Activated T-helper 1 cell treated with anti-CD3 and anti-CD28 coated beads, Interleukin-12 subunit alpha, Interleukin-12 subunit beta, Interleukin-2, Interleukin-4 antibody, amounts not matched to agents 30 ng/mL and 10 ng/mL and 1 ng/mL, durations not matched to agents 14 hours and 24 hours and 36 hours (primary cell): ENCODE measurements at regions not wholly inside any gene's neighbourhood (a gene's known extent, or its start where the extent isn't known, plus 50 kb on each side); places are given as distances from the start of the nearest gene placed in this dataset.

Source experiments
- DNase-seq: peaks from one replicate; pipeline ENCODE4 v3.0.0; 2021; ENCODE audit warnings: low spot score
- H3K27ac Mint-ChIP-seq: one replicate; pipeline ENCODE4 v1.8.0; 2021; ENCODE audit warnings: mild to moderate bottlenecking, mixed read lengths
- H3K27me3 Mint-ChIP-seq: one replicate; pipeline ENCODE4 v1.8.0; 2022; ENCODE audit warnings: mild to moderate bottlenecking, moderate library complexity, mixed read lengths; ENCODE audit not compliant: insufficient read depth
- H3K36me3 Mint-ChIP-seq: one replicate; pipeline ENCODE4 v1.8.0; 2021; ENCODE audit warnings: low read depth, mixed read lengths
- H3K4me1 Mint-ChIP-seq: one replicate; pipeline ENCODE4 v1.8.0; 2021; ENCODE audit warnings: low read depth, mixed read lengths
- H3K4me3 Mint-ChIP-seq: one replicate; pipeline ENCODE4 v1.8.0; 2021; ENCODE audit warnings: mild to moderate bottlenecking, moderate library complexity, mixed read lengths
- H3K9me3 Mint-ChIP-seq: one replicate; pipeline ENCODE4 v1.8.0; 2021; ENCODE audit warnings: mixed read lengths
- intact Hi-C: fragments of 100-400 bp; cut with micrococcal nuclease; formaldehyde crosslinking; loops from one replicate; pipeline ENCODE4 v1.15.1; 2024

GRCh38 chr6:104301951-104302350 is 557.8 kb downstream of the HACE1 start:
- Mint-ChIP-seq H3K36me3 (no peaks in the 10 kb centered on the region), H3K27ac (no peak overlapping the region), H3K4me3 (no peak overlapping the region), H3K27me3 (no peaks in the 10 kb centered on the region), H3K9me3 (no peaks in the 10 kb centered on the region), H3K4me1 (no peaks in the 10 kb centered on the region)
- DNase-seq: no peak
- intact Hi-C loops: no loop called here

GRCh38 chr6:104286641-104287040 is 573.1 kb downstream of the HACE1 start:
- H3K9me3 Mint-ChIP-seq: no peaks in the 10 kb centered on the region

GRCh38 chr6:104284872-104285271 is 574.8 kb downstream of the HACE1 start:
- intact Hi-C loops: no loop called here
- no peaks in the 10 kb centered on the region for H3K9me3 Mint-ChIP-seq
- no peaks in the 10 kb centered on the region for H3K27me3 Mint-ChIP-seq
- H3K4me3 Mint-ChIP-seq: no peak overlapping the region
- no peak for DNase-seq
- H3K36me3 Mint-ChIP-seq: no peaks in the 10 kb centered on the region
- H3K4me1 Mint-ChIP-seq: no peaks in the 10 kb centered on the region
- H3K27ac Mint-ChIP-seq: no peak overlapping the region

More at GRCh38 chr6:104286641-104287040, 573.1 kb downstream of the HACE1 start:
- Mint-ChIP-seq H3K27ac (no peak overlapping the region), H3K27me3 (no peaks in the 10 kb centered on the region), H3K4me1 (no peaks in the 10 kb centered on the region), H3K4me3 (no peak overlapping the region), H3K36me3 (no peaks in the 10 kb centered on the region)
- intact Hi-C loops: no loop called here
- DNase-seq: no peak

GRCh38 chr6:104282581-104282980 is 577.1 kb downstream of the HACE1 start:
- Mint-ChIP-seq H3K27ac (no peak overlapping the region), H3K4me1 (peaks cover 6% of the 10 kb centered on the region), H3K9me3 (no peaks in the 10 kb centered on the region), H3K36me3 (no peaks in the 10 kb centered on the region), H3K4me3 (no peak overlapping the region), H3K27me3 (no peaks in the 10 kb centered on the region)
- intact Hi-C loops: no loop called here
- DNase-seq: no peak

- no peaks in the 10 kb centered on the region for H3K27me3 Mint-ChIP-seq
- peaks cover 6% of the 10 kb centered on the region for H3K4me1 Mint-ChIP-seq
- no peaks in the 10 kb centered on the region for H3K36me3 Mint-ChIP-seq
- peaks cover 3% of the 10 kb centered on the region for H3K9me3 Mint-ChIP-seq
- no peak overlapping the region for H3K4me3 Mint-ChIP-seq
- intact Hi-C loops: no loop called here
- no peak overlapping the region for H3K27ac Mint-ChIP-seq
- no peak for DNase-seq
Observed at GRCh38 chr6:104281370-104281769, 578.3 kb downstream of the HACE1 start.

GRCh38 chr6:104268389-104268788 is 591.3 kb downstream of the HACE1 start:
- no peak overlapping the region for H3K4me3 Mint-ChIP-seq
- no peak overlapping the region for H3K27ac Mint-ChIP-seq
- no peaks in the 10 kb centered on the region for H3K4me1 Mint-ChIP-seq

GRCh38 chr6:104266922-104267321 is 592.8 kb downstream of the HACE1 start:
- no peak overlapping the region for H3K4me3 Mint-ChIP-seq
- H3K9me3 Mint-ChIP-seq: peaks cover 7% of the 10 kb centered on the region
- no peak overlapping the region for H3K27ac Mint-ChIP-seq
- H3K36me3 Mint-ChIP-seq: no peaks in the 10 kb centered on the region
- DNase-seq: no peak
- H3K4me1 Mint-ChIP-seq: no peaks in the 10 kb centered on the region
- intact Hi-C loops: no loop called here
- H3K27me3 Mint-ChIP-seq: no peaks in the 10 kb centered on the region

More at GRCh38 chr6:104268389-104268788, 591.3 kb downstream of the HACE1 start:
- Mint-ChIP-seq H3K9me3 (peaks cover 7% of the 10 kb centered on the region), H3K27me3 (no peaks in the 10 kb centered on the region), H3K36me3 (no peaks in the 10 kb centered on the region)
- DNase-seq: no peak
- intact Hi-C loops: no loop called here

- H3K27me3 Mint-ChIP-seq: no peaks in the 10 kb centered on the region
- H3K36me3 Mint-ChIP-seq: no peaks in the 10 kb centered on the region
- DNase-seq: no peak
- H3K9me3 Mint-ChIP-seq: no peaks in the 10 kb centered on the region
- H3K4me1 Mint-ChIP-seq: no peaks in the 10 kb centered on the region
- intact Hi-C loops: no loop called here
- no peak overlapping the region for H3K27ac Mint-ChIP-seq
- no peak overlapping the region for H3K4me3 Mint-ChIP-seq
Observed at GRCh38 chr6:104256646-104257045, 603.1 kb downstream of the HACE1 start.

GRCh38 chr6:104253236-104253635 is 606.5 kb downstream of the HACE1 start:
- H3K9me3 Mint-ChIP-seq: no peaks in the 10 kb centered on the region

GRCh38 chr6:104252276-104252675 is 607.4 kb downstream of the HACE1 start:
- DNase-seq: no peak
- H3K36me3 Mint-ChIP-seq: no peaks in the 10 kb centered on the region
- no peak overlapping the region for H3K4me3 Mint-ChIP-seq
- intact Hi-C loops: no loop called here
- no peaks in the 10 kb centered on the region for H3K4me1 Mint-ChIP-seq
- no peaks in the 10 kb centered on the region for H3K27me3 Mint-ChIP-seq
- no peak overlapping the region for H3K27ac Mint-ChIP-seq
- no peaks in the 10 kb centered on the region for H3K9me3 Mint-ChIP-seq

More at GRCh38 chr6:104253236-104253635, 606.5 kb downstream of the HACE1 start:
- no peak overlapping the region for H3K27ac Mint-ChIP-seq
- no peak overlapping the region for H3K4me3 Mint-ChIP-seq
- no peaks in the 10 kb centered on the region for H3K4me1 Mint-ChIP-seq
- intact Hi-C loops: no loop called here
- no peak for DNase-seq
- no peaks in the 10 kb centered on the region for H3K36me3 Mint-ChIP-seq
- H3K27me3 Mint-ChIP-seq: no peaks in the 10 kb centered on the region

- intact Hi-C loops: no loop called here
- Mint-ChIP-seq H3K27ac (no peak overlapping the region), H3K27me3 (no peaks in the 10 kb centered on the region), H3K4me3 (no peak overlapping the region), H3K9me3 (no peaks in the 10 kb centered on the region), H3K36me3 (no peaks in the 10 kb centered on the region), H3K4me1 (no peaks in the 10 kb centered on the region)
- DNase-seq: no peak
Observed at GRCh38 chr6:104251651-104252050, 608.1 kb downstream of the HACE1 start.

- Mint-ChIP-seq H3K27ac (no peak overlapping the region), H3K4me3 (no peak overlapping the region), H3K4me1 (no peaks in the 10 kb centered on the region), H3K36me3 (no peaks in the 10 kb centered on the region), H3K27me3 (no peaks in the 10 kb centered on the region), H3K9me3 (no peaks in the 10 kb centered on the region)
- intact Hi-C loops: no loop called here
- DNase-seq: no peak
Observed at GRCh38 chr6:104240865-104241264, 618.9 kb downstream of the HACE1 start.

GRCh38 chr6:104239971-104240370 is 619.7 kb downstream of the HACE1 start:
- Mint-ChIP-seq H3K9me3 (no peaks in the 10 kb centered on the region), H3K27me3 (no peaks in the 10 kb centered on the region), H3K4me1 (no peaks in the 10 kb centered on the region), H3K4me3 (no peak overlapping the region), H3K27ac (no peak overlapping the region), H3K36me3 (no peaks in the 10 kb centered on the region)
- intact Hi-C loops: no loop called here
- no peak for DNase-seq

- H3K9me3 Mint-ChIP-seq: no peaks in the 10 kb centered on the region
Observed at GRCh38 chr6:104229057-104229456, 630.7 kb downstream of the HACE1 start.

More at GRCh38 chr6:104229057-104229456, 630.7 kb downstream of the HACE1 start:
- H3K27ac Mint-ChIP-seq: no peak overlapping the region
- intact Hi-C loops: no loop called here
- H3K4me3 Mint-ChIP-seq: no peak overlapping the region
- no peaks in the 10 kb centered on the region for H3K36me3 Mint-ChIP-seq
- no peaks in the 10 kb centered on the region for H3K4me1 Mint-ChIP-seq
- H3K27me3 Mint-ChIP-seq: no peaks in the 10 kb centered on the region
- no peak for DNase-seq
